GM21786 (cell line): ENCODE measurements at regions not wholly inside any gene's neighbourhood (a gene's known extent, or its start where the extent isn't known, plus 50 kb on each side); places are given as distances from the start of the nearest gene placed in this dataset.
"Not testable (repeated sequence)": the region's sequence is repeated elsewhere in the genome, so short reads cannot be mapped to it uniquely, and the experiment has no call there.

ENCODE experiments used
- ATAC-seq: cut with Tn5 transposase; IDR thresholded peaks from one replicate; pipeline ENCODE4 v1.9.1; 2021; ENCODE audit not compliant: unreplicated experiment

GRCh38 chr15:95059346-95059905 lies 828.1 kb downstream of the MCTP2 start:
- no peak for ATAC-seq

DNA sequence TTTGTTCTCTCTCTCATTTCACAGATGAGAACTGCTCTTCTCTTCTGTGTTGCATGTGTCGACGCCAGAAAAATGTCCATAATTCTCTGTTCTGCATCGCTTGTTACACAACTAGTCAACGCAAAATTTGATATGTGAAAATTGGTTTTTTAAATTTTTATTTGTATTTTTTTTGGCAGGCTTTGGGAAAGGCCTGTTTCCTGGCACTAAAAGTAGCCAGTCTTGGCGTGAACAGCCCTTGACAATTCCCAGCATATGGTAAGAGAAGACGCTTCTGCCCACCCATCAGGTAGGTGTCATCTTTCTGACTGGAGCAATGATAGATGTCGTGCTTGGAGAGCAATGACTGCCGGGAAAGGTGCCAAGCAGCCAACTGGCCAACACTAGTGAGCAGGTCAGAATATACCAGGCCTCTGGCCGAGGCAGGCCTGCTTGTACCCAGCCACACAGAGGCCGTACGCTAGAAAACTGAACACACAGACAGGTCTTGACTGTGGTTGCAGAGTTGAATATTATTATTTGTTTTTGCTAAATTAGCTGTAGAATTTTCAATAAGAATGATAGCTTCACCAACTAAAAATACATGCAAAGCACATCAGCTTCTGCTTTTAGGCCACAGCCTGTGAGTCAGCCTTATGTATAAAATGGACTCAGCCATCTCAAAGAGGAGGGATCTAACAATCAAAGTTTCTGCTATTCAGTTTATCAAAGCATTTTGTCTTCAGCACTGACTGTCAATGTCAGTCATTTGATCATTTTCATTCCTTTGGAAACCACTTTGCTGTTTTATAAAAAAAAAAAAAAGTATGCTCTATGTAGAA lies 837.5 kb downstream of the MCTP2 start:
- ATAC-seq: no peak

GRCh38 chr15:95075792-95076677 lies 844.7 kb downstream of the MCTP2 start:
- no peak for ATAC-seq

DNA sequence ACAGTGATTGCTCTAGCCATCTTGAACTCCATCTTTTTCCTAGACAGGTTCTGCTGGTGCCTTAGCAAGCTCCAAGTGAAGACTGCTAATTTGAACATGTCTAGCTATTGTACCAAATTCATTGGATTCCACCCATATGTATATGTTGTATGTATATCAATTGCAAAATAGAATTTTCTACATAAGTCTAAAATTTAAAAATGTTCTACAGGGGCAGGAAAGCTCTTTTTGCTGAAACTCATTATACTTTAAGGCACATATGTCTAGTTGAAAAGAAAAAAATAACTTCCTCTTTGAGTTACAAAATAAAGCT lies 845.3 kb downstream of the MCTP2 start:
- no peak for ATAC-seq

GRCh38 chr15:95078003-95078402 lies 846.6 kb downstream of the MCTP2 start:
- no peak for ATAC-seq

DNA sequence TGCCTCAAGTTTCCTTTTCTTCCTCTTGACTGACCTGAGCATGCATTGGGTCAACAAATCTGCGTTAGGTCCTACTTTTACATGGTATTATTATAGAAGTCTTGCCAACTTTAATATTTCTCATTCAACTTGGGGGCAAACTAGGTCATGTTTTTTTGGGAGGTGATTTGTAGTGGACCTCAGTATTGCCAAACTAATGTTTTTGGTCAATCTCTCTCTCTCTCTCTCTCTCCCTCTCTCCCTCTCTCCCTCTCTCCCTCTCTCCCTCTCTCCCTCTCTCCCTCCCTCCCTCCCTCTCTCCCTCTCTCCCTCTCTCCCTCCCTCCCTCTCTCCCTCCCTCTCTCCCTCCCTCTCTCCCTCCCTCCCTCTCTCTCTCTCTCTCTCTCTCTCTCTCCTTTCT lies 848.9 kb downstream of the MCTP2 start:
- ATAC-seq: not testable (repeated sequence)

DNA sequence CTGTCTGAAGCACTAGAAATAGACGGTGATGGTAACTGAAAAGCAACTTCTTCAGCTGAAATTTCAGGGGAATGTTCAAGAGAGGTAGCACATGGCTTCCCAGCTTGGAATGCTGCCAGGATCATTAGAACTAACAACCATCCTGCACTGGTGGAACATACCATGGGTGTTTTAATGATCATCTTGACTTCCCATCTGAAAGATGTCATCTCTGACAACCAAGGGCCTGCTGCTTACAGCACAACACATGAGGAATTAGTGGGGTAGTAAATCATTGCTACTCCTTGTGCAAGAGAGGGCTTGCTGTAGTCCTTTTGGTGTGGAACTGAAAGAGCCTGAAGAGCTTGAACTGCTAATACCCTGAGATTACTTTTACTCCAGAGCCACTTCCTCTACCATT lies 853.7 kb downstream of the MCTP2 start:
- no peak for ATAC-seq

DNA sequence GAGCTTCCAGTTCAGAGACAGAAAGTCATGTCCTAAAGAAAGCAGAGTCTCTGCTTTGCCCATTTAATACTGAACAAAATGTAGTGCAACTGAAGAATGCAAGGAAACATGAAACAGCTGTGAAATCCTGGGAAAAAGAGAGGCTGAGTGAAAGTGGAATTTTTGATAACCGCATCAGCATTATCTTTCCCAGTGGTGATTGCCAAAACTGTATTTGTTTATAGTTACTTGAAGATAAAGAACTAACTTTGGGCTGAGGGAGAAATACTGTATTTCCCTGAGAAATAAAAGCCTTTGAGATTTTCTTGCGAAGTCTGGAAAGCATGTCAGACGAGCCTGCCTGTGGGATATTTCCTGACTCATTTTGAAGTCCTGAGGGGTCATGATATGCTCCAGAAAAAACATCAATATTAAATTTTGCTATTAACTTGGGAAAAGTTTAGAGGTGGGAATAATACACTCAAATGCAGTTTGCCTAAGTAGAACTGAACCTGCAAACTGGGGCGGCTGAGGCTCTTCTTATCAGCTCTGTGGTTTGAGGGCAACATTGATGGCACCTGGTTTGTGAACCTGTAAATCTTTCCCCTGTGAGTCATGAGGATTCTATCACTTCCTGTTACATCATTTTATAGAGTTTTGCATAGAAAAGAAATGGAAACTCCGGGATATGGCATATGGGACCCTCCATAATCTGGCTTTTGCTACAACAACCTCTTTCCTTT lies 855.3 kb downstream of the MCTP2 start:
- ATAC-seq: no peak

GRCh38 chr15:95087253-95087609 lies 855.9 kb downstream of the MCTP2 start:
- no peak for ATAC-seq

DNA sequence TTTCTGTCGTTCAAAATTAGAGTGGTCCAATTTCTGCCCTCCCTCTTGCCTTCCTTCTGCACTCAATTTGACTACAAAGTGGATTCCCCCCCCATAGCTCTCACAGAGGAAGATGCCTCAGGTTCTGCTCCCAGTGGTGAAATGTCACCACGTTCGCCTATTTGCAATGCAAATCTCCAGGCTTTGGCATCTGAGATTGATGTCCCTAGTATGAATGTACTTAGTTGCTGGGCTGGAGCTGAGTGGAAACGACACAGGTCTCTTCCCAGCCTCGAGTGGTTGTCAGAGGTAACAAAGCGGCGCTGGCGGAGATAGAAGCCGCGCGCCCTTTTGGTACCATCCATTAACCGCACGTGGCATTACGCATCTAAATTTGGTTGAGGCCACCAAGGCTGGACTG lies 860.1 kb downstream of the MCTP2 start:
- no peak for ATAC-seq

DNA sequence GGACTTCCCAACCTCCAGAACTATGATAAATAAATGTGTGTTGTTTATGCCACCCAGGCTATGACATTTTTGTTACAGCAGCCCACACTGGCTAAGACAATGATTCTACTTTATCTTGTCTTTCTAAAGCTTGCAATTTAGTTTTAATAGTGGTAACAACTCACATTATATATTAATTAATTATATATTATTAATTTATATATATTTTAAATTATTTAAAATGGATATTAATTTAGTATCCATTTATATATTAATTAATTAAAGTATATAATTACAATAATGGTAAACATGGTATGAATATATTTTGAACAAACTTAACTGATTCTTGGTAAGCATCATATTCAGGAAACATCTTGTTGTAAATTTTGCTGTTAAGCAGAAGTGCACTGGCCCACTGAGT lies 863.9 kb downstream of the MCTP2 start:
- ATAC-seq: no peak

DNA sequence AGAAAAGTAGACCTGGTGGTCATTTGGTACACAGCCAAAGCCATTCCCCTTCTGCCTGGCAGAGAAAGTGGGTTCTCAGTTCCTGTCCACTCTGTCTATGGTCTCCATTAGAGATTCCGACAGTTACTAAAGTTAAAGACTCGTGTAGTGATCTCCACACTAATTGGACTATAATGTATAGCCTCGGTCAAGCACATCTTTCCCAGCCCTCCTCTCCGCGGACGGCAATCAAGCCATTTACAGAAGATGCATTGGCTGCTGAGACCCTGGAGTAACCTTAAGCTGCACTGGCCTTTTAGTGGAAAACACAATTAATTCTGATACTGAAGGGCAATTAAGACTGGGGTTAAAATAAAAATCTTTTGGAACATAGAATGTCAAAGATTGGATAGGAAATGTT lies 865.3 kb downstream of the MCTP2 start:
- ATAC-seq: no peak

DNA sequence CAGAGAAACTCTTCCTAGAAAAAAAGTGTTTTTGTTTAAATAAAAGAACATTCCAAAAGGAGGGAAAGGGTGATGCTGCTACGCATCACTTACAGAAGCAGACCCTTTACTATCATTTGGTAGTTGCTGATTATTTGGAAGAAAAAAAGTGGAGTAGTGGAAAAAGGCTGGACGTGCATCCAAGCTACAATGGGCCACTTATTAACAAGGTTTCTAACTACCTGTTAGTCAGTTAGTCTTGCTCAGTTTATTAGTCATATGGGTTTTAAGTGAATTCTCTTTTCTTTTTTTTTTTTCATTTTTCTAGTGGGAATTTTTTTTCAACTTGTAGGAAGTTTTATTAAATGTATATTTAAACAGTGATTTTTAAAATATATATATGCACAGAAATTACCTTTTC lies 866.0 kb downstream of the MCTP2 start:
- no peak for ATAC-seq

- no peak for ATAC-seq
Observed at GRCh38 chr15:95105229-95105628, 873.9 kb downstream of the MCTP2 start.

DNA sequence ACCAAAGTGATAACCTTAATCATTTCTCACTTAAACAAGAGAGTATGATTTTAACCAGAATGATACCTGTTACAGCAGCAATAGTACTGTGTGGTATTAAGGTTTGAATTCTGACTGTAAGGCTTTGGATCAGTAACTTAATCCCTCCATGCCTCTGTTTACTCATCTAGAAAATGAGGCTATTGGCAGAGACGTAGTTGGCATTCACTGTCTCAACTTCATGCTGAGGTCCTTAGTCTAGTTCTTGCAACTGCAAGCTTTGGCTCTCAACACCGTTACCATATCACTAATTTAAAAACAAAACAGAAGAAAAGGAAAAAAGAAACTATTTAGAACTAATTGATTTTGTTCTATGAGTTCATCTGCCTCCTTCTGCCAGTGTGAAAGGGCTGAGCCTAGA lies 875.4 kb downstream of the MCTP2 start:
- no peak for ATAC-seq

DNA sequence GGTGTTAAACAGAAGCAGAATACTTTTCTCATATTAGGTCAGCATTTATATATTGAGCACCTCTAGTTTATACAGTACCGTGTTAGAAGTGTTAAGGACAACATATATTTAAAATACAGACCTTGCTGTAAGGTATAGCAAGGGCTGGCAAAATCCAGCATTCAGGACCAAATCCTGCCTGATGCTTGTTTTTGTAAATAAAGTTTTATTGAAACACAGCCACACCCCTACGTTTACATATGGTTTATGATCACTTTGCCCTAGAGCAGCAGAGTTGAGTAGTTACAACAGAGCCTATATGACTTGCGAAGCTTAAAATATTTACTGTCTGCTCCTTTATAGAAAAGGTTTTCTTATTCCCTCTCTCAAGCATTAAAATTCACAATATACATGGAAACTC lies 877.3 kb downstream of the MCTP2 start:
- ATAC-seq: no peak

DNA sequence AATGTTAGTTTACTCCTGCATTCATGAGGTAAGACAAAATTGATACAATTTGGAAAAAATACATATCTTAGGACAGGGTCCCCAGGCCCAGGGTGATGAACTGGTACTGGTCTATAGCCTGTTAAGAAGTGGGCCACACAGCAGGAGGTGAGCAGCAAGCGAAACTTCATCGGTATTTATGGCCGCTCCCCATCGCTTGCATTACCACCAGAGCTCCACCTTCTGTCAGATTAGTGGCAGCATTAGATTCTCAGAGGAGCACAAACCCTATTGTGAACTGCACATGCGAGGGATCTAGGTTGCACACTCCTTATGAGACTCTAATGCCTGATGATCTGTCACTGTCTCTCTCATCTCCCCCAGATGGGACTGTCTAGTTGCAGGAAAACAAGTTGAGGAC lies 880.6 kb downstream of the MCTP2 start:
- ATAC-seq: no peak

DNA sequence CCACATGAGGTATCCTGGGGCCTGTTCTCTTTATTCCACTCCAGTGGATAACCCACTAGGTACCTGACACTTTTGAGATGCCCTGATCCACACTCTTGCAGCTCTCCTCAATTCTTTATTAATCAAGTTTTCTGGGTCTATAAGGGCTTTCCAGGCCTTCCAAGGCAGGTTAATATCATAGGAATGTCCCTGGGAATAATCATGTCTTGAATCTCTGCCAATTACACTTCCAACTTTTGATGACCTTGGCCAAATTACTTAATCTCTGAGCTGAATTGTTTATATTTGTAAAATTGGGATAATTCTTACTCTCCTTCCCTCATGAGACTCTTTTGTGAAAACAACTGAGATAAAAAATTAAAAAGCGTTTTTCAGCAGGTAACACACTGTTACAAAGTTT lies 881.7 kb downstream of the MCTP2 start:
- ATAC-seq: no peak

DNA sequence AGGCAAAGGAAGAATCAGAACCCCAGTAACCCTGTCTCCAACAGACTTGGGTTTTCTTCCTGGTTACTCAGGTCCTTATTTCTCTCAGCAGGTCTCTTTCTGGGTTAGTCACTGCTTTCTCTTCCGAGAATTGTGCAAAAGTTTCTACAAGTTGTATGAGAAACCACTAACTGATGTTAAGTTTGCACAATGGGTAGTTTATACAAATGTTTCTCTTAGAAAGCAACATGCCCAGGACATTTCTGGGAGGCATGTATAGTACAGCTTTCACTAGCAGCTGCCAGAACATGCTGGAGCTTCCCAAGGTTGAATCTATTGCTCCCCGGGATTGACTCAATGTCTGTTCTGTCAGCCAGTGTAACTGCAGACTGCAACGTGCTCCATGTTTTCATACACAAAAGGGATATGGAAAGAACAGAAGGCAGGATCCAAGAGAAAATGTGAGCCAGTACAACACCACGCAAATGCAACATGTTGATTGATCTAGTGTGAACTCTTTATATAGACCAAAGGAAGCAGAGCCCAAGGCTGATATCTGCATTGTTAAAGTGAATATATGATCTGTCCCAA lies 887.8 kb downstream of the MCTP2 start:
- ATAC-seq: no peak

- ATAC-seq: no peak
Observed at GRCh38 chr15:95120595-95120994, 889.2 kb downstream of the MCTP2 start.

DNA sequence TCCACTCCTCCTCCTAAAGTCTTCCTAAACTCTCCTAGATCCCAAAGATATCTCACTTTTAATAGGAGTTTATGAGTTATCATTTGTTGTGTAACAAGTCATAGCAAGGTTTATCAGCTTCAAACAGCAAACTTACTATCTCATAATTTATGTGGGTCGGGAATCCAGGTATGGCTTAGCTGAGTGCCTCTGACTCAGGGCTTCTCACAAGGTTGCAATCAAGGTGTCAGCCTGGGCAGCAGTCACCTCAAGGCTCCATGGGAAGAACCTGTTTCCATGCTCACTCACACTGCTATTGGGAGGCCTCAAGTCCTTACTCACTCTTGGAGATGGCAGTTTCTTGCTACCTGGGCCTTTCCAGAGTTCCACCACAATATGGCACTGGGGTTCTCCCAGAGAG lies 889.8 kb downstream of the MCTP2 start:
- no peak for ATAC-seq
